ENCODE measurements at regions not wholly inside any gene's neighbourhood (a gene's known extent, or its start where the extent isn't known, plus 50 kb on each side); places are given as distances from the start of the nearest gene placed in this dataset.

GRCh38 chr7:25753837-25754236 lies 398.2 kb upstream of the NFE2L3 start:
- TF ChIP-seq POLR2A (IDR thresholded peaks at IDR 0.05) (no peak), CTCF (IDR thresholded peaks at IDR 0.05) (no peak)
